Karpas-422 (cell line): ENCODE measurements at regions not wholly inside any gene's neighbourhood (a gene's known extent, or its start where the extent isn't known, plus 50 kb on each side); places are given as distances from the start of the nearest gene placed in this dataset.

Experiments used
- DNase-seq: peaks from one replicate; pipeline ENCODE4 v3.0.0-alpha.2; 2015
- H2AFZ ChIP-seq: fragments of 200-600 bp; sonication (generic); 2 replicates; pipeline ENCODE4 v1.6.1; 2014; ENCODE audit warnings: antibody characterized with exemption, low read length, mixed read lengths
- H3K27ac ChIP-seq: fragments of 200-600 bp; sonication (generic); 2 replicates; pipeline ENCODE4 v1.5.1; 2014; ENCODE audit warnings: mild to moderate bottlenecking, low read length, moderate library complexity
- H3K27me3 ChIP-seq: fragments of 200-600 bp; sonication (generic); 2 replicates; pipeline ENCODE4 v1.6.1; 2014; ENCODE audit warnings: low read length, mixed read lengths
- H3K36me3 ChIP-seq: fragments of 200-600 bp; sonication (generic); 2 replicates; pipeline ENCODE4 v1.6.1; 2014; ENCODE audit warnings: low read length, mixed read lengths; ENCODE audit not compliant: insufficient read depth
- H3K4me1 ChIP-seq: fragments of 200-600 bp; sonication (generic); 2 replicates; pipeline ENCODE4 v1.6.1; 2014; ENCODE audit warnings: mild to moderate bottlenecking, low read length, mixed read lengths
- H3K4me2 ChIP-seq: fragments of 200-600 bp; sonication (generic); 2 replicates; pipeline ENCODE4 v1.6.1; 2014; ENCODE audit warnings: low read length, low read depth, mild to moderate bottlenecking; ENCODE audit not compliant: poor library complexity, severe bottlenecking
- H3K4me3 ChIP-seq: fragments of 200-600 bp; sonication (generic); 2 replicates; pipeline ENCODE4 v1.5.1; 2014; ENCODE audit warnings: mild to moderate bottlenecking, antibody characterized with exemption, low read length, mixed read lengths
- H3K79me2 ChIP-seq: fragments of 200-600 bp; sonication (generic); 2 replicates; pipeline ENCODE4 v1.6.1; 2014; ENCODE audit warnings: mild to moderate bottlenecking, low read length, mixed read lengths
- H3K9ac ChIP-seq: fragments of 200-600 bp; sonication (generic); 2 replicates; pipeline ENCODE4 v1.6.0; 2014; ENCODE audit warnings: low read length
- H3K9me2 ChIP-seq: fragments of 200-600 bp; sonication (generic), shearing (Covaris generic); replicated peaks from 2 replicates; pipeline ENCODE4 v1.6.0; 2014; ENCODE audit warnings: mild to moderate bottlenecking, low read length, moderate library complexity; ENCODE audit not compliant: insufficient read depth
- H3K9me3 ChIP-seq: fragments of 300-700, 200-600 bp; sonication (generic); 2 replicates; pipeline ENCODE4 v1.6.1; 2014; ENCODE audit warnings: low read length, mixed read lengths
- H4K20me1 ChIP-seq: fragments of 200-600 bp; sonication (generic); 2 replicates; pipeline ENCODE4 v1.6.1; 2014; ENCODE audit warnings: mild to moderate bottlenecking, antibody characterized with exemption, low read length, low read depth; ENCODE audit not compliant: insufficient read depth

- H3K9me2 ChIP-seq: no peaks in the 10 kb centered on the region
- H2AFZ ChIP-seq: no peak overlapping the region
- H3K4me3 ChIP-seq: no peak overlapping the region
- no peak overlapping the region for H3K9ac ChIP-seq
- H3K4me2 ChIP-seq: no peak overlapping the region
- H3K4me1 ChIP-seq: no peaks in the 10 kb centered on the region
- H3K79me2 ChIP-seq: no peaks in the 10 kb centered on the region
- H3K27me3 ChIP-seq: no peaks in the 10 kb centered on the region; the same call in 1 of the 2 replicates
- no peak for DNase-seq
- H3K27ac ChIP-seq: no peak overlapping the region
- H3K9me3 ChIP-seq: no peaks in the 10 kb centered on the region
- no peaks in the 10 kb centered on the region for H4K20me1 ChIP-seq
- H3K36me3 ChIP-seq: no peaks in the 10 kb centered on the region
Observed at GRCh38 chr13:26943748-26944147, 183.2 kb upstream of the GPR12 start.

- H3K36me3 ChIP-seq: no peaks in the 10 kb centered on the region
- H3K27ac ChIP-seq: no peak overlapping the region
- H3K79me2 ChIP-seq: no peaks in the 10 kb centered on the region
- H3K9ac ChIP-seq: no peak overlapping the region
- H2AFZ ChIP-seq: no peak overlapping the region
- H3K9me2 ChIP-seq: no peaks in the 10 kb centered on the region
- H3K9me3 ChIP-seq: no peaks in the 10 kb centered on the region
- DNase-seq: no peak
- H4K20me1 ChIP-seq: no peaks in the 10 kb centered on the region
- no peak overlapping the region for H3K4me3 ChIP-seq
- no peaks in the 10 kb centered on the region; the same call in 1 of the 2 replicates for H3K27me3 ChIP-seq
- H3K4me1 ChIP-seq: no peaks in the 10 kb centered on the region
- no peak overlapping the region for H3K4me2 ChIP-seq
Observed at GRCh38 chr13:26942184-26942583, 181.6 kb upstream of the GPR12 start.

- no peak overlapping the region for H3K4me3 ChIP-seq
- H4K20me1 ChIP-seq: no peaks in the 10 kb centered on the region
- H3K27me3 ChIP-seq: no peaks in the 10 kb centered on the region; the same call in 1 of the 2 replicates
- H3K36me3 ChIP-seq: no peaks in the 10 kb centered on the region
- H3K4me1 ChIP-seq: no peaks in the 10 kb centered on the region
- H3K27ac ChIP-seq: no peak overlapping the region
- H3K9me3 ChIP-seq: no peaks in the 10 kb centered on the region
- no peak overlapping the region for H3K4me2 ChIP-seq
- no peak overlapping the region for H2AFZ ChIP-seq
- H3K79me2 ChIP-seq: no peaks in the 10 kb centered on the region
- no peak overlapping the region for H3K9ac ChIP-seq
- no peaks in the 10 kb centered on the region for H3K9me2 ChIP-seq
- no peak for DNase-seq
Observed at GRCh38 chr13:26941345-26942174, 181.0 kb upstream of the GPR12 start.

- H4K20me1 ChIP-seq: no peaks in the 10 kb centered on the region
- no peak overlapping the region for H3K27ac ChIP-seq
- DNase-seq: no peak
Observed at GRCh38 chr13:26934096-26934495, 173.5 kb upstream of the GPR12 start.

GRCh38 chr13:26932465-26932864 lies 171.9 kb upstream of the GPR12 start:
- H2AFZ ChIP-seq: no peak overlapping the region
- H4K20me1 ChIP-seq: no peaks in the 10 kb centered on the region
- no peaks in the 10 kb centered on the region for H3K9me3 ChIP-seq
- DNase-seq: no peak
- H3K27me3 ChIP-seq: no peaks in the 10 kb centered on the region
- no peak overlapping the region for H3K4me3 ChIP-seq
- no peak overlapping the region for H3K9ac ChIP-seq
- H3K4me2 ChIP-seq: no peak overlapping the region
- no peak overlapping the region for H3K27ac ChIP-seq
- no peaks in the 10 kb centered on the region; the same call in 1 of the 2 replicates for H3K4me1 ChIP-seq
- H3K36me3 ChIP-seq: no peaks in the 10 kb centered on the region
- no peaks in the 10 kb centered on the region for H3K9me2 ChIP-seq
- H3K79me2 ChIP-seq: no peaks in the 10 kb centered on the region

More at GRCh38 chr13:26934096-26934495, 173.5 kb upstream of the GPR12 start:
- no peak overlapping the region for H3K9ac ChIP-seq
- no peak overlapping the region for H3K4me2 ChIP-seq
- no peaks in the 10 kb centered on the region for H3K27me3 ChIP-seq
- no peak overlapping the region for H2AFZ ChIP-seq
- H3K9me3 ChIP-seq: no peaks in the 10 kb centered on the region
- H3K4me1 ChIP-seq: no peaks in the 10 kb centered on the region; the same call in 1 of the 2 replicates
- H3K36me3 ChIP-seq: no peaks in the 10 kb centered on the region
- H3K9me2 ChIP-seq: no peaks in the 10 kb centered on the region
- H3K4me3 ChIP-seq: no peak overlapping the region
- H3K79me2 ChIP-seq: no peaks in the 10 kb centered on the region

- Histone ChIP-seq H3K27ac (no peak overlapping the region), H3K9ac (no peak overlapping the region), H3K36me3 (no peaks in the 10 kb centered on the region), H3K27me3 (no peaks in the 10 kb centered on the region), H3K4me2 (no peak overlapping the region), H2AFZ (0 out of 2 replicates have a peak overlapping the region, but pooled peaks have one; percentile 48), H3K79me2 (no peaks in the 10 kb centered on the region), H3K4me3 (no peak overlapping the region), H4K20me1 (no peaks in the 10 kb centered on the region), H3K9me2 (no peaks in the 10 kb centered on the region), H3K4me1 (no peaks in the 10 kb centered on the region; the same call in 1 of the 2 replicates), H3K9me3 (no peaks in the 10 kb centered on the region)
- DNase-seq: peak; percentile 86
Observed at GRCh38 chr13:26929971-26930730, 169.6 kb upstream of the GPR12 start.

DNA sequence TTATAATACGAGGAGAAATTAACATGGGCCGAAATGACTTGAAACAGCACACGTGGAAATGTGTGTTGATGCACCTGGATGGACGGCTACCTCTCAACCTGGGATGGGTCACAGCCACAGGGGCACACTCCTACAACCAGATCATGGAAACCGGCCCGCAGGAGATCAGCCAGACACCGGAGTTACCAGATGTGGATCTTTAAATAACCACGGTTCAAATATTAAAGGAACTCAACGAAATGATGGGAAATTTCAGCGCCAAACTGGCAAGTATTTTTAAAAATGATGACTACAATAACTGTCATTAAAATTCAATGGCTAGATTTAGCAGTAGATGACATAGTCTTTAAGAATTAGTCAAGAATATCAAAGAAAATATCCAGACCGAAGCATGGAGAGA lies 166.9 kb upstream of the GPR12 start:
- no peaks in the 10 kb centered on the region for H3K27me3 ChIP-seq
- H4K20me1 ChIP-seq: no peaks in the 10 kb centered on the region

DNA sequence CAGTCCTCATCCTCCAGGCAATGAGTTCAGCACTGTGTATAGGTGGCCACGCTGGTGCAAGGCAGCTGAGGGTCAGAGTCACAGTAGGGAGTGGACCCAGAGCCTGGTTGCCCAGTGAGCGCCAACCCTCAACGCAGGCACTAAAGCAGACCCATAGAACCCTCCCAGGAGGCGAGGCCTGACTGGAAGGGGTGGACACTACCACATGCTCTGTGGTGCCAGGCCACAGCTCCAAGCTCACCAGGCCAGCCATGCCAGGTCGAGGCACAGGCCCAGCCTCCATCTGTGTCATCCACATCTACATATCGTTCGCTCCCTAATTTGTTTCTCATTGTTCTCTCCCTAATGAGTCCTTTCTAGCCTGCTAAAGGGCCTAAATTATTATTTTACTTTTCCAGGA lies 165.8 kb upstream of the GPR12 start:
- H3K36me3 ChIP-seq: no peaks in the 10 kb centered on the region
- H3K79me2 ChIP-seq: no peaks in the 10 kb centered on the region
- no peak for DNase-seq
- no peaks in the 10 kb centered on the region for H3K9me3 ChIP-seq
- H3K9me2 ChIP-seq: no peaks in the 10 kb centered on the region
- no peak overlapping the region for H3K4me2 ChIP-seq
- H2AFZ ChIP-seq: no peak overlapping the region
- no peak overlapping the region for H3K9ac ChIP-seq
- H3K27ac ChIP-seq: no peak overlapping the region
- no peaks in the 10 kb centered on the region for H3K27me3 ChIP-seq
- no peaks in the 10 kb centered on the region for H4K20me1 ChIP-seq
- no peak overlapping the region for H3K4me3 ChIP-seq
- H3K4me1 ChIP-seq: no peaks in the 10 kb centered on the region

More for the DNA sequence above, 166.9 kb upstream of the GPR12 start:
- H3K27ac ChIP-seq: no peak overlapping the region
- H3K9me2 ChIP-seq: no peaks in the 10 kb centered on the region
- H3K9ac ChIP-seq: no peak overlapping the region
- no peak overlapping the region for H3K4me2 ChIP-seq
- no peak overlapping the region for H2AFZ ChIP-seq
- H3K4me1 ChIP-seq: no peaks in the 10 kb centered on the region; the same call in 1 of the 2 replicates
- H3K9me3 ChIP-seq: no peaks in the 10 kb centered on the region
- H3K36me3 ChIP-seq: no peaks in the 10 kb centered on the region
- H3K79me2 ChIP-seq: no peaks in the 10 kb centered on the region
- H3K4me3 ChIP-seq: no peak overlapping the region
- DNase-seq: no peak
